ENCODE measurements at regions not wholly inside any gene's neighbourhood (a gene's known extent, or its start where the extent isn't known, plus 50 kb on each side); places are given as distances from the start of the nearest gene placed in this dataset.
A peak's percentile ranks its signal among the peaks of the same experiment; 100 is the strongest.

GRCh38 chr11:42025121-42025803 is 565.8 kb upstream of the LRRC4C start:
- DNase-seq (ENCODE audit: low read depth), result peak; percentile 90

GRCh38 chr11:42034826-42035225 is 575.4 kb upstream of the LRRC4C start:
- no peak overlapping the region for H3K4me3 ChIP-seq (ENCODE audit: low read depth, low read length)
- DNase-seq (ENCODE audit: low read depth), result peak; percentile 89

More at GRCh38 chr11:42025121-42025803, 565.8 kb upstream of the LRRC4C start:
- no peak overlapping the region for H3K4me3 ChIP-seq (ENCODE audit: low read depth, low read length)
- TF ChIP-seq, protein P1, sequence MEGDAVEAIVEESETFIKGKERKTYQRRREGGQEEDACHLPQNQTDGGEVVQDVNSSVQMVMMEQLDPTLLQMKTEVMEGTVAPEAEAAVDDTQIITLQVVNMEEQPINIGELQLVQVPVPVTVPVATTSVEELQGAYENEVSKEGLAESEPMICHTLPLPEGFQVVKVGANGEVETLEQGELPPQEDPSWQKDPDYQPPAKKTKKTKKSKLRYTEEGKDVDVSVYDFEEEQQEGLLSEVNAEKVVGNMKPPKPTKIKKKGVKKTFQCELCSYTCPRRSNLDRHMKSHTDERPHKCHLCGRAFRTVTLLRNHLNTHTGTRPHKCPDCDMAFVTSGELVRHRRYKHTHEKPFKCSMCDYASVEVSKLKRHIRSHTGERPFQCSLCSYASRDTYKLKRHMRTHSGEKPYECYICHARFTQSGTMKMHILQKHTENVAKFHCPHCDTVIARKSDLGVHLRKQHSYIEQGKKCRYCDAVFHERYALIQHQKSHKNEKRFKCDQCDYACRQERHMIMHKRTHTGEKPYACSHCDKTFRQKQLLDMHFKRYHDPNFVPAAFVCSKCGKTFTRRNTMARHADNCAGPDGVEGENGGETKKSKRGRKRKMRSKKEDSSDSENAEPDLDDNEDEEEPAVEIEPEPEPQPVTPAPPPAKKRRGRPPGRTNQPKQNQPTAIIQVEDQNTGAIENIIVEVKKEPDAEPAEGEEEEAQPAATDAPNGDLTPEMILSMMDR (IDR thresholded peaks at IDR 0.05; ENCODE audit: control insufficient read depth, extremely low read depth, insufficient read depth), result no peak

GRCh38 chr11:42036201-42036600 is 576.7 kb upstream of the LRRC4C start:
- TF ChIP-seq, protein P1 (IDR thresholded peaks at IDR 0.05; ENCODE audit: control insufficient read depth, extremely low read depth, insufficient read depth), result no peak
- DNase-seq (ENCODE audit: low read depth), result no peak
- H3K4me3 ChIP-seq (ENCODE audit: low read depth, low read length), result no peak overlapping the region

More at GRCh38 chr11:42034826-42035225, 575.4 kb upstream of the LRRC4C start:
- TF ChIP-seq, protein P1 (IDR thresholded peaks at IDR 0.05; ENCODE audit: control insufficient read depth, extremely low read depth, insufficient read depth), result no peak

GRCh38 chr11:42043312-42043711 is 583.9 kb upstream of the LRRC4C start:
- TF ChIP-seq, protein P1 (IDR thresholded peaks at IDR 0.05; ENCODE audit: control insufficient read depth, extremely low read depth, insufficient read depth), result no peak
- no peak for DNase-seq (ENCODE audit: low read depth)
- no peak overlapping the region for H3K4me3 ChIP-seq (ENCODE audit: low read depth, low read length)

GRCh38 chr11:42047637-42048555 is 588.4 kb upstream of the LRRC4C start:
- TF ChIP-seq, protein P1 (IDR thresholded peaks at IDR 0.05; ENCODE audit: control insufficient read depth, extremely low read depth, insufficient read depth), result no peak
- peak; percentile 96 for DNase-seq (ENCODE audit: low read depth)
- H3K4me3 ChIP-seq (ENCODE audit: low read depth, low read length), result no peak overlapping the region

- DNase-seq (ENCODE audit: low read depth), result no peak
- H3K4me3 ChIP-seq (ENCODE audit: low read depth, low read length), result no peak overlapping the region
- TF ChIP-seq, protein P1 (IDR thresholded peaks at IDR 0.05; ENCODE audit: control insufficient read depth, extremely low read depth, insufficient read depth), result no peak
These were observed 589.7 kb upstream of the LRRC4C start for GRCh38 chr11:42049186-42049585.
